ENCODE measurements at regions not wholly inside any gene's neighbourhood (a gene's known extent, or its start where the extent isn't known, plus 50 kb on each side); places are given as distances from the start of the nearest gene placed in this dataset.

- TF ChIP-seq RB1 (IDR thresholded peaks at IDR 0.05; ENCODE audit: low read depth) (no peak), ERF (CRISPR knock-in tag; IDR thresholded peaks at IDR 0.05) (no peak), ELF1 (tag; IDR thresholded peaks at IDR 0.05) (no peak), TSHZ1 (CRISPR knock-in tag; IDR thresholded peaks at IDR 0.05) (no peak)
Observed at GRCh38 chr20:20815711-20816455, 103.4 kb upstream of the RALGAPA2 start (continued).

DNA sequence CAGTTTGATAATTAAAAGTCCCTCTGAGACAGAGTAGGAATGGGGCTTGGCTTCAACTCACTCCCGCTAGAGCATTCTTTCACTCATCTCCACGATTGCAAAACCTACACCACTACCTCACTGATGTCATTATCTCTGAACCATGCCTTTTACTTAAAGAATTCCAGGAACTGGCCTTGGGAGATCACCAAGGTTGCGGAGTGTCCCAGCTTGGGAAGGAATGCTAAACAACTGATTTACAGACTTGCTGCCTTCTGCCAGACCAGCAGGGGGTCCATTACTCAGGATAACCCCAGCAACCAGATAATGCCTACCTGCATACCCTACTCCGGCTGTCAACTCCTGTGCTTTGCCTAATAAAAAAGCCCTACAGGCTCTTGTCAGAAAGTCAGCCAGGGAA is 102.2 kb upstream of the RALGAPA2 start:
- no peak for FAIRE-seq
- WGBS (ENCODE audit: insufficient coverage, low coverage, missing lambda C conversion rate): 0% methylated on average over 3 of the region's 4 CpGs
- H3K4me2 ChIP-seq (ENCODE audit: insufficient read depth, low read length): no peak overlapping the region
- no peaks in the 10 kb centered on the region for H3K9me3 ChIP-seq (replicated peaks; ENCODE audit: control insufficient read depth, insufficient read depth, low read depth, low read length)
- BruUV-seq (replicated peaks): no TSS peak
- no peak for ATAC-seq
- no peak overlapping the region for H3K27ac ChIP-seq (ENCODE audit: extremely low read depth, low read depth, low read length)
- ChIA-PET CTCF (ENCODE audit: low intra/inter-chr PET ratio) (no interaction called here), POLR2A (no interaction called here)
- no peak for DNase-seq (ENCODE audit: extremely low read depth in 1 of 4, low spot score in 3 of 4)
- no peaks in the 10 kb centered on the region for H4K20me1 ChIP-seq (replicated peaks; ENCODE audit: control insufficient read depth, insufficient read depth, low read length)
- H3K9me1 ChIP-seq (ENCODE audit: control insufficient read depth, insufficient read depth, low read length): no peaks in the 10 kb centered on the region
- no peaks in the 10 kb centered on the region for H3K79me2 ChIP-seq (ENCODE audit: control insufficient read depth, insufficient read depth, low read length)
- in situ Hi-C loops (cut with MboI) (loop anchor here (25.0 kb wide), 1 partner anchor 727 kb away; no protein-coding TSS in a partner anchor), intact Hi-C loops (cut with micrococcal nuclease) (no loop called here)
- H3K9ac ChIP-seq (ENCODE audit: insufficient read depth in 1 of 2, low read depth in 2 of 2, low read length in 2 of 2): no peak overlapping the region
- H2AFZ ChIP-seq (ENCODE audit: low read depth, low read length): no peak overlapping the region
- no peaks in the 10 kb centered on the region for H3K27me3 ChIP-seq (ENCODE audit: control insufficient read depth in 2 of 2, insufficient read depth in 2 of 2, low read length in 2 of 2)
- no peak overlapping the region for H3K4me3 ChIP-seq
- no peaks in the 10 kb centered on the region for H3K36me3 ChIP-seq (ENCODE audit: control insufficient read depth, insufficient read depth, low read length)
- H3K4me1 ChIP-seq (replicated peaks in 1 of 2; ENCODE audit: control insufficient read depth in 2 of 2, insufficient read depth in 2 of 2, low read length in 2 of 2): no peaks in the 10 kb centered on the region
- no peak for TF ChIP-seq AFF1 (IDR thresholded peaks at IDR 0.05; ENCODE audit: low read depth in 1 of 2, partially characterized antibody in 2 of 2)
- TF ChIP-seq ATF1 (CRISPR knock-in tag; IDR thresholded peaks at IDR 0.05): no peak
- no peak for TF ChIP-seq ATF1 (tag; IDR thresholded peaks at IDR 0.05)
- TF ChIP-seq NFIC (IDR thresholded peaks at IDR 0.05): no peak
- no peak for TF ChIP-seq ZBTB1 (CRISPR knock-in tag; IDR thresholded peaks at IDR 0.05; ENCODE audit: borderline replicate concordance, low read depth)
- TF ChIP-seq CREM (IDR thresholded peaks at IDR 0.05; ENCODE audit: low read depth): no peak
- TF ChIP-seq PATZ1 (CRISPR knock-in tag; IDR thresholded peaks at IDR 0.05; ENCODE audit: borderline replicate concordance): no peak
- no peak for TF ChIP-seq EP300 (IDR thresholded peaks at IDR 0.05; ENCODE audit: low read length)

All from K562 (cell line).